Colonic mucosa (tissue), 4 donors: ENCODE measurements at regions not wholly inside any gene's neighbourhood (a gene's known extent, or its start where the extent isn't known, plus 50 kb on each side); places are given as distances from the start of the nearest gene placed in this dataset.
A peak's percentile ranks its signal among the peaks of the same experiment; 100 is the strongest.

Source experiments
- DNase-seq: peaks from one replicate; pipeline ENCODE4 v3.0.0-alpha.2; 2020
- H3K27ac ChIP-seq: fragments of 200-600 bp; one replicate; pipeline ENCODE4 v1.8.0; 2021
- H3K27me3 ChIP-seq: fragments of 200-600 bp; one replicate; pipeline ENCODE4 v1.8.0; 2021
- H3K36me3 ChIP-seq: fragments of 200-600 bp; one replicate; pipeline ENCODE4 v1.8.0; 2021
- H3K4me1 ChIP-seq: fragments of 200-600 bp; one replicate; pipeline ENCODE4 v1.8.0; 2021; ENCODE audit warnings: mild to moderate bottlenecking
- H3K4me3 ChIP-seq: fragments of 200-600 bp; one replicate; pipeline ENCODE4 v1.8.0; 2021
- H3K9ac ChIP-seq, 2 donors: one replicate each; pipeline ENCODE4 v1.7.0; 2013; ENCODE audit warnings: control low read depth in 2 of 2, low read depth in 2 of 2, low read length in 2 of 2
- H3K9me3 ChIP-seq: fragments of 200-600 bp; one replicate; pipeline ENCODE4 v1.8.0; 2021
- CTCF ChIP-seq: fragments of 200-600 bp; IDR thresholded peaks from one replicate; pipeline ENCODE4 v1.8.0; 2022; ENCODE audit warnings: antibody characterized with exemption, mild to moderate bottlenecking
- intact Hi-C: fragments of 100-400 bp; cut with DNase I; formaldehyde crosslinking; loops from one replicate; pipeline ENCODE4 v1.14.1; 2022
- donor health status: healthy.
- donor health status: DM: no; HTN: no; CAD: no.
- donor health status: DM: no; HTN: no; CAD: no.

- no peaks in the 10 kb centered on the region for H3K4me1 ChIP-seq
- no peaks in the 10 kb centered on the region for H3K9me3 ChIP-seq
- H3K36me3 ChIP-seq, result no peaks in the 10 kb centered on the region
- DNase-seq, result no peak
- no peak overlapping the region for H3K4me3 ChIP-seq
- H3K27me3 ChIP-seq, result no peaks in the 10 kb centered on the region
- no peak overlapping the region for H3K9ac ChIP-seq
- H3K27ac ChIP-seq, result no peak overlapping the region
- no peak for TF ChIP-seq CTCF
- intact Hi-C loops, result no loop called here
Measured at GRCh38 chr3:73249047-73249446, 187.6 kb downstream of the EBLN2 start.

- no peak overlapping the region for H3K4me3 ChIP-seq
- no peak for DNase-seq
- no peaks in the 10 kb centered on the region for H3K36me3 ChIP-seq
- no peaks in the 10 kb centered on the region for H3K27me3 ChIP-seq
- no peaks in the 10 kb centered on the region for H3K9me3 ChIP-seq
- no peak for TF ChIP-seq CTCF
- no peak overlapping the region for H3K27ac ChIP-seq
- H3K4me1 ChIP-seq, result no peaks in the 10 kb centered on the region
- intact Hi-C loops, result no loop called here
- no peak overlapping the region for H3K9ac ChIP-seq
Measured at GRCh38 chr3:73254062-73254461, 192.6 kb downstream of the EBLN2 start.

- H3K4me1 ChIP-seq, result no peaks in the 10 kb centered on the region
- no peak for TF ChIP-seq CTCF
Measured at GRCh38 chr3:73255609-73256029, 194.2 kb downstream of the EBLN2 start.

GRCh38 chr3:73257186-73257585 lies 195.7 kb downstream of the EBLN2 start:
- Histone ChIP-seq H3K27me3 (no peaks in the 10 kb centered on the region), H3K4me3 (no peak overlapping the region), H3K27ac (no peak overlapping the region), H3K9ac (no peak overlapping the region), H3K9me3 (no peaks in the 10 kb centered on the region), H3K4me1 (no peaks in the 10 kb centered on the region), H3K36me3 (no peaks in the 10 kb centered on the region)
- no peak for TF ChIP-seq CTCF
- no peak for DNase-seq
- intact Hi-C loops, result no loop called here

More at GRCh38 chr3:73255609-73256029, 194.2 kb downstream of the EBLN2 start:
- Histone ChIP-seq H3K27ac (no peak overlapping the region), H3K9me3 (no peaks in the 10 kb centered on the region), H3K27me3 (no peaks in the 10 kb centered on the region), H3K9ac (no peak overlapping the region), H3K36me3 (no peaks in the 10 kb centered on the region), H3K4me3 (no peak overlapping the region)
- intact Hi-C loops, result no loop called here
- DNase-seq, result peak; percentile 66

GRCh38 chr3:73258057-73258456 lies 196.6 kb downstream of the EBLN2 start:
- H3K36me3 ChIP-seq, result no peaks in the 10 kb centered on the region
- TF ChIP-seq CTCF, result no peak
- H3K9ac ChIP-seq, result no peak overlapping the region
- no peaks in the 10 kb centered on the region for H3K9me3 ChIP-seq
- H3K27me3 ChIP-seq, result no peaks in the 10 kb centered on the region
- no peak for DNase-seq
- no peak overlapping the region for H3K4me3 ChIP-seq
- intact Hi-C loops, result no loop called here
- no peaks in the 10 kb centered on the region for H3K4me1 ChIP-seq
- no peak overlapping the region for H3K27ac ChIP-seq

- Histone ChIP-seq H3K27ac (no peak overlapping the region), H3K9ac (no peak overlapping the region), H3K36me3 (no peaks in the 10 kb centered on the region), H3K4me1 (no peaks in the 10 kb centered on the region), H3K27me3 (no peaks in the 10 kb centered on the region), H3K4me3 (no peak overlapping the region), H3K9me3 (no peaks in the 10 kb centered on the region)
- no peak for DNase-seq
- intact Hi-C loops, result no loop called here
- no peak for TF ChIP-seq CTCF
Measured at GRCh38 chr3:73259291-73259690, 197.8 kb downstream of the EBLN2 start.
